ENCODE measurements at regions not wholly inside any gene's neighbourhood (a gene's known extent, or its start where the extent isn't known, plus 50 kb on each side); places are given as distances from the start of the nearest gene placed in this dataset.

DNA sequence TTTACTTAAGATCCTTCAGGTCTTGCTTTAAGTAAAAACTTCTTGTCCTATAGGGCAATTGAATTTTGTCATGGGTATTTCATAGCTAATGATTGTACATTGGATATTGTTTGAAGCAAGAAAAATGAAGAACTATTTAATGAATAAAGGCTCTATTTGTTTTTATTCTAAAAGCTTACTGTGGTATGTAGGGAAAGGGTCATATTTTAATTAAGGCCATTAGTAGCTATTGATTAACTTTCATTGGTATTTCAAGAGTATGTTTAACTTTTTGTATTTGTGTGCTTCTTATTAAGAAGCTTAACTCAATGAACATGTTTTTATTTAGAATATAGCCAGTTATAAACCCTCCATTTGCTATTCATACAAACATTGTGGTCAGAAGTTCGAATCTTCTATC lies 1951.8 kb upstream of the ADGRL3 start:
- no peak overlapping the region for H3K4me3 Mint-ChIP-seq
- no peak overlapping the region for H3K27ac Mint-ChIP-seq
- no peaks in the 10 kb centered on the region for H3K27me3 Mint-ChIP-seq
- peaks cover 5% of the 10 kb centered on the region for H3K9me3 Mint-ChIP-seq
- H3K36me3 Mint-ChIP-seq, result no peaks in the 10 kb centered on the region
- H3K4me1 Mint-ChIP-seq, result no peaks in the 10 kb centered on the region

- no peaks in the 10 kb centered on the region for H3K27me3 Mint-ChIP-seq
- no peaks in the 10 kb centered on the region for H3K4me1 Mint-ChIP-seq
- H3K36me3 Mint-ChIP-seq, result no peaks in the 10 kb centered on the region
- no peak overlapping the region for H3K4me3 Mint-ChIP-seq
- H3K9me3 Mint-ChIP-seq, result no peaks in the 10 kb centered on the region
- no peak overlapping the region for H3K27ac Mint-ChIP-seq
These were observed 1951.0 kb upstream of the ADGRL3 start for GRCh38 chr4:59249110-59249509.

GRCh38 chr4:59258002-59258401 lies 1942.1 kb upstream of the ADGRL3 start:
- H3K36me3 Mint-ChIP-seq, result no peaks in the 10 kb centered on the region
- H3K27me3 Mint-ChIP-seq, result no peaks in the 10 kb centered on the region

DNA sequence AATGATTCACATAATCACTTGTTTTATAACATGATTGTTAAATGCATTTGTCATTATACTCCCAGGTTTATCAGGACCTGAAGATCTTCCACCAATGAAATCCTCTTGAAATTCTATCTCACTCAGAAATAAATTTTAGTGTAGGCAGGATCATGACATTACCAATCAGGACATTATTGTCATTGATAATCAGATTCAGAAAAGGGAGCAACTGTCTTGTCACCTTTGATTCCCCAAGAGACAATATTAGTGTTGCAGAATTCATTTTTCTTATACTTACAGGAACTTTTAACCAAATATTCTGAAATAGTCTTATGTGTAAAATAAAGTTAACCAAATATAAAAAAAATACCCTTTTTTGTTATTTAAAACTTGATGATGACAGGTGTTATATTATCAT lies 1892.5 kb upstream of the ADGRL3 start:
- no peak overlapping the region for H3K4me3 Mint-ChIP-seq
- H3K9me3 Mint-ChIP-seq, result no peaks in the 10 kb centered on the region
- no peaks in the 10 kb centered on the region for H3K4me1 Mint-ChIP-seq
- no peaks in the 10 kb centered on the region for H3K27me3 Mint-ChIP-seq
- H3K36me3 Mint-ChIP-seq, result no peaks in the 10 kb centered on the region
- no peak overlapping the region for H3K27ac Mint-ChIP-seq

More at GRCh38 chr4:59258002-59258401, 1942.1 kb upstream of the ADGRL3 start:
- Mint-ChIP-seq H3K4me1 (no peaks in the 10 kb centered on the region), H3K9me3 (peaks cover 12% of the 10 kb centered on the region), H3K27ac (no peak overlapping the region), H3K4me3 (no peak overlapping the region)

DNA sequence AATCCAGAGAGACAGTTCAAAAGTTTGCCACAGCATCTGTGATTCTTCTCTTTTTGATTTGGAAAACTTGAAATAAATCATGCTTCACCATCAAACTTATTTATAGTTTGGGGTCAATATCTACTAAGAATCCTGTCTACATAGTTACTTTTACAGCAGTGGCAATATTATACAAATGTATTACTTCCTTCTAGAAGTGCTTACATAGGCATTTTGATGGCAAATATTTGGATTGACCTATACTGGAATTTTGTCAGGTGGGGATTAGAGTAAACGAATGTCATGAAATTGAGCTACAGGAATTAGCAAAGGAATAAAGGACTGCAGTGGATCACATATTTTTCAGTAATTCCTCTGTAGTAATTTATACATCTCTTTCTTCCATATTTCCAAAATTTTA lies 1885.5 kb upstream of the ADGRL3 start:
- Mint-ChIP-seq H3K27ac (no peak overlapping the region), H3K27me3 (no peaks in the 10 kb centered on the region), H3K4me3 (no peak overlapping the region), H3K9me3 (peaks cover 5% of the 10 kb centered on the region), H3K4me1 (no peaks in the 10 kb centered on the region), H3K36me3 (no peaks in the 10 kb centered on the region)

GRCh38 chr4:59339631-59340030 lies 1860.5 kb upstream of the ADGRL3 start:
- peaks cover 1% of the 10 kb centered on the region for H3K36me3 Mint-ChIP-seq
- H3K27me3 Mint-ChIP-seq, result no peaks in the 10 kb centered on the region
- H3K4me3 Mint-ChIP-seq, result no peak overlapping the region
- H3K4me1 Mint-ChIP-seq, result no peaks in the 10 kb centered on the region
- peaks cover 11% of the 10 kb centered on the region for H3K9me3 Mint-ChIP-seq
- no peak overlapping the region for H3K27ac Mint-ChIP-seq

- Mint-ChIP-seq H3K36me3 (peaks cover 1% of the 10 kb centered on the region), H3K9me3 (peaks cover 11% of the 10 kb centered on the region), H3K4me1 (no peaks in the 10 kb centered on the region), H3K27me3 (no peaks in the 10 kb centered on the region), H3K4me3 (no peak overlapping the region), H3K27ac (no peak overlapping the region)
These were observed 1858.6 kb upstream of the ADGRL3 start for GRCh38 chr4:59341506-59341905.

GRCh38 chr4:59348949-59349348 lies 1851.2 kb upstream of the ADGRL3 start:
- H3K27me3 Mint-ChIP-seq, result no peaks in the 10 kb centered on the region

GRCh38 chr4:59369229-59369628 lies 1830.9 kb upstream of the ADGRL3 start:
- Mint-ChIP-seq H3K4me3 (no peak overlapping the region), H3K36me3 (no peaks in the 10 kb centered on the region), H3K27me3 (no peaks in the 10 kb centered on the region), H3K4me1 (no peaks in the 10 kb centered on the region), H3K27ac (no peak overlapping the region), H3K9me3 (no peaks in the 10 kb centered on the region)

More at GRCh38 chr4:59348949-59349348, 1851.2 kb upstream of the ADGRL3 start:
- H3K4me3 Mint-ChIP-seq, result no peak overlapping the region
- H3K4me1 Mint-ChIP-seq, result no peaks in the 10 kb centered on the region
- no peaks in the 10 kb centered on the region for H3K36me3 Mint-ChIP-seq
- peaks cover 4% of the 10 kb centered on the region for H3K9me3 Mint-ChIP-seq
- no peak overlapping the region for H3K27ac Mint-ChIP-seq

DNA sequence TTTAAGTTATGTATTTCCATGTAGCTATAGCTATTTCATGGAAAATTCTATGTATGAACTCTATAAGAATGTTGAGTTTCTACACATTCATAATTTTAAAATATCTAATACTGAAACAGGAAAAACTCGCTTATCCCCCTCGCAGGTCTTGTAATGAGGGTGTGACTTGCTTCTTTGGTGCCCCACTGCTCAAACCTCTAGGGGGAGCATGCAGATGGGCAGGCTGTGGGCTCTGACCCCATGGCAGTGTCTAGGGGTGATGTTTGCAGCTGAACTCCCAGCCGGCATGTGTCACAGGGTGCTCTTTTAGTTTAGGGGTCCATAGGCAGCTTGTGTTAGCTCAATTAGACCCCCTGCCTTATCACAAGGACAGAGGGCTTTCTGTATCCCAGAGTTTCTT lies 1825.7 kb upstream of the ADGRL3 start:
- Mint-ChIP-seq H3K27me3 (no peaks in the 10 kb centered on the region), H3K27ac (no peak overlapping the region), H3K4me1 (no peaks in the 10 kb centered on the region), H3K36me3 (no peaks in the 10 kb centered on the region), H3K4me3 (no peak overlapping the region), H3K9me3 (no peaks in the 10 kb centered on the region)

GRCh38 chr4:59380841-59381366 lies 1819.2 kb upstream of the ADGRL3 start:
- Mint-ChIP-seq H3K4me3 (no peak overlapping the region), H3K27me3 (no peaks in the 10 kb centered on the region), H3K4me1 (no peaks in the 10 kb centered on the region), H3K27ac (no peak overlapping the region), H3K9me3 (peaks cover 5% of the 10 kb centered on the region), H3K36me3 (no peaks in the 10 kb centered on the region)

DNA sequence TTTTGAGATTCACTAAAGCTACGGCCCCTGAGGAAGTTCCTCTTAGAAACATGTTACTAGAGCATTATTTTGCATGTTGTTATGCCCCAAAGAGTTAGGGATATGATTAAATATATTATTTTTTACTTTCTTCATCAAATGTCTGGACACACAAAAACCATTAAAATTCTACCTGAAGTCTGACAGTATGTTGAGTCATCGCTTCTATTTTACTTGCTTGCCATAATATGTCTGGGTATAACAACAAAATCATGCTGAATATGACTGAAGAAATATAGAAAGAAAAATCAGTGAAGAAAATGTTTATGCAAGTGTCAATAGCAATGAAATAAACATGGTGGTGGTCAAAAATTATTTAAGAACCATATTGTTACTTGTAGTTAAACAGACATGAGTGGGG lies 1818.5 kb upstream of the ADGRL3 start:
- no peaks in the 10 kb centered on the region for H3K27me3 Mint-ChIP-seq
- H3K9me3 Mint-ChIP-seq, result peaks cover 5% of the 10 kb centered on the region

GRCh38 chr4:59387759-59388758 lies 1812.1 kb upstream of the ADGRL3 start:
- Mint-ChIP-seq H3K4me3 (no peak overlapping the region), H3K36me3 (no peaks in the 10 kb centered on the region), H3K4me1 (no peaks in the 10 kb centered on the region), H3K27me3 (no peaks in the 10 kb centered on the region), H3K27ac (no peak overlapping the region), H3K9me3 (peaks cover 2% of the 10 kb centered on the region)

More for the DNA sequence above, 1818.5 kb upstream of the ADGRL3 start:
- no peaks in the 10 kb centered on the region for H3K4me1 Mint-ChIP-seq
- no peak overlapping the region for H3K4me3 Mint-ChIP-seq
- no peak overlapping the region for H3K27ac Mint-ChIP-seq
- H3K36me3 Mint-ChIP-seq, result no peaks in the 10 kb centered on the region

GRCh38 chr4:59393780-59394179 lies 1806.3 kb upstream of the ADGRL3 start:
- peaks cover 5% of the 10 kb centered on the region for H3K9me3 Mint-ChIP-seq
- no peaks in the 10 kb centered on the region for H3K27me3 Mint-ChIP-seq
- no peak overlapping the region for H3K27ac Mint-ChIP-seq
- no peak overlapping the region for H3K4me3 Mint-ChIP-seq
- H3K36me3 Mint-ChIP-seq, result no peaks in the 10 kb centered on the region
- no peaks in the 10 kb centered on the region for H3K4me1 Mint-ChIP-seq

GRCh38 chr4:59400334-59400733 lies 1799.8 kb upstream of the ADGRL3 start:
- no peaks in the 10 kb centered on the region for H3K4me1 Mint-ChIP-seq
- no peaks in the 10 kb centered on the region for H3K27me3 Mint-ChIP-seq
- H3K4me3 Mint-ChIP-seq, result no peak overlapping the region
- H3K27ac Mint-ChIP-seq, result no peak overlapping the region
- H3K36me3 Mint-ChIP-seq, result no peaks in the 10 kb centered on the region
- peaks cover 5% of the 10 kb centered on the region for H3K9me3 Mint-ChIP-seq

GRCh38 chr4:59409647-59410046 lies 1790.5 kb upstream of the ADGRL3 start:
- no peaks in the 10 kb centered on the region for H3K27me3 Mint-ChIP-seq
- no peak overlapping the region for H3K27ac Mint-ChIP-seq
- H3K4me3 Mint-ChIP-seq, result no peak overlapping the region
- no peaks in the 10 kb centered on the region for H3K36me3 Mint-ChIP-seq
- peaks cover 11% of the 10 kb centered on the region for H3K9me3 Mint-ChIP-seq
- H3K4me1 Mint-ChIP-seq, result no peaks in the 10 kb centered on the region

All from activated naive CD4-positive, alpha-beta T cell treated with anti-CD3 and anti-CD28 coated beads, Interleukin-2, amount 50 U/mL, for 24 hours (primary cell).